COLO829 (cell line): ENCODE measurements at regions not wholly inside any gene's neighbourhood (a gene's known extent, or its start where the extent isn't known, plus 50 kb on each side); places are given as distances from the start of the nearest gene placed in this dataset.
"Not testable (repeated sequence)": the region's sequence is repeated elsewhere in the genome, so short reads cannot be mapped to it uniquely, and the experiment has no call there.

ENCODE experiments used
- DNase-seq: peaks from one replicate; pipeline ENCODE4 v3.0.0; 2012; ENCODE audit warnings: low spot score

- DNase-seq: no peak
Measured at GRCh38 chr4:64724689-64725088, 315.4 kb upstream of the TECRL start.

DNA sequence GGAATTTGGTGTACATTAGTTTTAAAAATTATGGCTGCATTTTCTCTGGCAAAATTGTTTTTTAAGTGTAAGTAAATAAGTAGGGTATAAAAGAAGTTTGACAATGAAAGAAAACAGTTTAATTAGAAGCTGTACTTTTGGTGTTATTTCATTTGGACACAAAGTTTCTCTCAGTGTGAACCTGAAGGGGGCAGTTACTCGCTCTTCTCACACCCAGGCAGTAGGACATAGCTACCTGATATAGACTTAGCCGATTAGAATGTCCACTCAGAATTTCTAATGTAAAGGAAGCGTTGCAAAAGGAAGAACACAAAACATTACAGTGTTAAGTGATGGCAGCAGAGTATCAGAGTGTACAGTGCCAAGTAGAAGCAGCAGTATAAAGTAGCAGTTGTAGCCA lies 311.9 kb upstream of the TECRL start:
- no peak for DNase-seq

DNA sequence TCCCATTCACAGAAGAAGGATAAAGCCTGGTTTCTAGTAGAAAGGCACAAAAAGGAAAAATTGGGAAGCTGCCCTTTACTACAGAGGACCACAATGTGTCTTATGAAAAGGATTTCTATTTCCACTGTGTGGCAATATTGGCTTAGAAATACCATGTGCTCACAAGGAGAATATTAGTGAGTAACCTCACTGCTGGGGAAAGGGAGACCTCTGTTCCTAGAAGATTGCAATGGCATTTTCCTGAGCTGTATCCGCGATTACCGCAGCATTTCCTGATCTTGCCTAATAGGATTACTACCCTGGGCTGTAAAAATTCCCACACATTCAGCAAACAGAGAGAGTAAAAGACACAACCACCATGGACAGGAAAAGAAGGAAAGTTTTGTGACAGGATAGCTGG lies 308.8 kb upstream of the TECRL start:
- no peak for DNase-seq

GRCh38 chr4:64715741-64716140 lies 306.5 kb upstream of the TECRL start:
- DNase-seq: no peak

GRCh38 chr4:64713256-64713840 lies 304.1 kb upstream of the TECRL start:
- peak; percentile 45 for DNase-seq

- no peak for DNase-seq
Measured at GRCh38 chr4:64712590-64712989, 303.3 kb upstream of the TECRL start.

DNA sequence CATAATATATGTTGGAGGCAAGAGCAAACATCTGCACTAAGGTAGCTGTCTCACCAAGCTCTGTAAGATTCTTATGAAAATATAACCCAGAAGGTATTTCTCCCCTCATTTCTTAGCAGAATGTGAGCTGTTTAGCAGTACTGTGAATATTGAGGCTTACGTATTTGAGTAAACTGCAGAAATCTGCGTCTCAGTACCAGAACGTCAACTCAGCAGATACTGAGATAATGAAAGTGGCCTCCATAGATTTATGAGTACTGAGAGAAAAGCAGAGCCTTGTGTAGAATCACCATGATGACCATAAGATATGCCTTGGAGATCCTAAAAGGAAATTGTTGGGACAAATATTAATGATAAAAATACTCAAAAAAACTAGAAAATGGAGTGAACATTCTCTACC lies 296.7 kb upstream of the TECRL start:
- no peak for DNase-seq

- no peak for DNase-seq
Measured at GRCh38 chr4:64698171-64698570, 288.9 kb upstream of the TECRL start.

GRCh38 chr4:64682946-64683345 lies 273.7 kb upstream of the TECRL start:
- peak; percentile 58 for DNase-seq

- DNase-seq: no peak
Measured at GRCh38 chr4:64682481-64682880, 273.2 kb upstream of the TECRL start.

DNA sequence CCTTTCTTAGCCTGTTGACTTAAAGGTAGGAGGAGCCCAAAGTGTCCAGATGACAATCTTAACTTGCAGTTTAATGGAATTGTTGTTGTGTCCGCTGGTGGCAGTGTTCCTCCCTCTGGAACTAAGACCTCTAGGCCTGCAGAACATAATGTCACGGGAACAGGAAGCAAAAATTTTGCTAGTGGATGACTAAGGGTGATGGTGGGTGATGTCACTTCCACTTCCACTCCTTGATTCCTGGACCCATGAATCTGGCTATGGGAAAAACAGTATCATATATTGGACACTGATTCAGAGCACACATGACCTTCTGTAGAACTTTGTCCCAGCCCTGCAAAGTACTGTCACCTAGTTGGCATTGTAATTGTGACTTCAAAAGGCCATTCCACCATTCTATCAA lies 263.9 kb upstream of the TECRL start:
- not testable (repeated sequence) for DNase-seq

DNA sequence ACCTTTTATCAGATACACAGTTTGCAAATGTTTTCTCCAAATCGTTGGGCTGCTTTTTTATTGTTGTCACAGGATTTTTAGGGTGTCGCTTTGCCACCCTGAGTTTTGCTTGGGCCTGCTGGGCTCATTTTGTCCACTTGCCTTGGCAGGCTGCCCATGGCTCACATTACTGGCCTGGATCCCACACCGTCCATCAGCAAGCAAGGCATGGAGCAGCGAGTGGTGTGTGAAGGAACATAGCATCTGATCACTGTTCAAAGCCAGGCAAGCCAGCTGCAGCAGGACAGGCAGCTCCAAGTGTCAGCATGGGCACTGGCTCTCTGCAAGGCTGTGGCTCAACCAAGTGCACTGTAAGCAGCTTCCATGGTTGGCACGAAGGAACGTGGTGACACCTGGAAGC lies 261.4 kb upstream of the TECRL start:
- no peak for DNase-seq

DNA sequence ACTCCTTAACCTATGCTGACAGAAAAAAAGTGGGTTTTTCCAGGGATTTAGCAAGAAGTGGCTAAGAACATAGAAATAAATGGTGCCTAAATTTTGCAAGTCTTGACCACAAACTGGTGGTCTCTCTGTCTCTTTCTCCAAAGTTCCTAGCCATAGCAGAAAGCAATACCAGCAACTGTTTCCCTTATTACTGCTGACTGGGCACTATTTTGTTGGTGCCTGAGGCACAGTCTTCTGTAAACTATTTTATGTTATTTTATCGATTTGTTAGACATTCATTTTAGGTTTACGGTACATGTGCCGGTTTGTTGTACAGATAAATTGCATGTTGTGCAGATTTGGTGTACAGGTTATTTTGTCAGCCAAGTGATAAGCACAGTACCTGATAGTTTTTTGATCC lies 234.6 kb upstream of the TECRL start:
- DNase-seq: no peak

DNA sequence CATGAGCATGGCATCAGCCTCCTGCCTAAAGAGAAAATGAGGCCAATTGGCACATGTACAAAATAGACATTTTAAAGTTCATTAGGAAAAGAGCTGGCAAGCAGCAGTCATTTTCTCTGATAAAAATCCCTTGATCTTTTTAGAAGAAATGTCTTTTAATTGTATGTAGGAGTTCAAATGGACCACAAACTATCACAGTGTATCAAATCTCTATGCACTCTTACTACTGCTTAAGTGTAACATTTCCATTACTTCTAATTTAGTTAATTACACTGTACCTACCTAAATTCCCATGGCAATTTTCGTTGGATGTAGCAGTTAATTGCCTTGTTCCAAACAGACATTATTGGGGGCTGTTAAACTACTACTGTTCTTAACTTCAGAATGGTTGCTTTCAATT lies 233.7 kb upstream of the TECRL start:
- DNase-seq: no peak

DNA sequence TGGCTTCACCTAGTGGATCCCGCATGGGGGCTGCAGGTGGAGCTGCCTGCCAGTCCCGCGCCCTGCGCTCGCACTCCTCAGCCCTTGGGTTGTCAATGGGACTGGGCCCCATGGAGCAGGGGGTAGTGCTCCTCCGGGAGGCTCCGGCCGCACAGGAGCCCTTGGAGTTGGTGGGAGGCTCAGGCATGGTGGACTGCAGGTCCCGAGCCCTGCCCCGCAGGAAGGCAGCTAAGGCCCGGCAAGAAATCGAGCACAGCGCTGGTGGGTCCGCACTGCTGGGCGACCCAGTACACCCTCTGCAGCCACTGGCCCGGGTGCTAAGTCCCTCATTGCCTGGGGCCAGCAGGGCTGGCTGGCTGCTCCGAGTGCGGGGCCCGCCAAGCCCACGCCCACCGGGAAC lies 231.2 kb upstream of the TECRL start:
- not testable (repeated sequence) for DNase-seq

DNA sequence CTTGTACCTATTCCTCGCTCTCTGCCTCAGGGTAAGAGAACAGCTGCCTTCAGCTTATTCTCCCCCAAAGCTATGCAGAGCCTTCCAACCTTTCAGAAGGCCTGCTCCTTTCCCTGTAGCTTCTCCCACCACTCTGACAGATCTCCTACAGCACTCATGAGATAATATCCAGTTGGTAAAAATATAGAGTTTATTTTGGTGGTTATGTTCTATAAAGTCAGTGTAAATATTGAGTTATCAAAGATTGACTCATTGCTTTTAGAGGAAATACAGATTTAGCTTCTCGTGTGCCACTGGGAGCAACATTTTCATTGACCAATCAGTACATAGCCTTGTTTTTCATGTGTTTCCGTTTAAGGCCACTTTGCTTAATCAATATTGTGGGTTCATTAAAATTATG lies 216.2 kb upstream of the TECRL start:
- DNase-seq: no peak

- DNase-seq: peak; percentile 49
Measured at GRCh38 chr4:64617800-64618199, 208.6 kb upstream of the TECRL start.

DNA sequence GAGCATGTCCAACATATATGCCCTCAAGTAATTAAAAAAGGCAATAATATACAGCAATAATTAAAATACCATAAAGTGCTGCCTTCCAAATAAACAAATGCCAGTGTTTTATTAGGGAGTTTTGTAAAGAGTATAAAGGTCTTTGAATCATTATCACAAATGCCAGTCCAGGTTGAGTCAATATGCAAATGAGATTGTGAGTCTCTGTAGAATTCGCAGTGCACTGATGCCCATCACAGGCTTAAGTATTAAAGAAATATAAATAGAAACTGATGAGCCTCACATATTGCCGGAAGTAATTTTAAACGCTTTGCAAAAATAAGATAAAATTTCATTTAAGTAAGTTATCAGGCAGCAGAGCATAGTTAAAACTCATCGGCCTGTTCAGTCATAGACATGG lies 205.0 kb upstream of the TECRL start:
- DNase-seq: no peak

GRCh38 chr4:64613046-64613445 lies 203.8 kb upstream of the TECRL start:
- DNase-seq: no peak

DNA sequence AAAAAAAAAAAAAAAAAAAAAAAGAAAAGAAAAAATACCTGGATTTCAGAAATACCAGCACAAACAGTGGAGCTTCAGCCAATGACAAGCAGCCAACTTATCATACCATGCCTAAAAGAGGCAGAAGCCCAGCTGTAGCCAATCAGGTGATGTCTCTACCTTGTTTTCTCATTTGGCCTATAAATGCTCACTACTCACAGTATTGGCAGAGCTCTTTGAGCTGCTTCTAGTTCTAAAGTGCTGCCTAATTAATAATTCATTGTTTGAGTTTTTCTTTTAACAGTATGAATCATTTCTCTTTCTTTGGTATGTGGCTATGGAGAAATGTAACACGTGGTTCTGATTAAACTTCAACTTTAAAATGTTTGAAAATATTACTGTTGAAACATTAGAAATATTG lies 188.8 kb upstream of the TECRL start:
- no peak for DNase-seq

GRCh38 chr4:64594723-64595122 lies 185.5 kb upstream of the TECRL start:
- no peak for DNase-seq

DNA sequence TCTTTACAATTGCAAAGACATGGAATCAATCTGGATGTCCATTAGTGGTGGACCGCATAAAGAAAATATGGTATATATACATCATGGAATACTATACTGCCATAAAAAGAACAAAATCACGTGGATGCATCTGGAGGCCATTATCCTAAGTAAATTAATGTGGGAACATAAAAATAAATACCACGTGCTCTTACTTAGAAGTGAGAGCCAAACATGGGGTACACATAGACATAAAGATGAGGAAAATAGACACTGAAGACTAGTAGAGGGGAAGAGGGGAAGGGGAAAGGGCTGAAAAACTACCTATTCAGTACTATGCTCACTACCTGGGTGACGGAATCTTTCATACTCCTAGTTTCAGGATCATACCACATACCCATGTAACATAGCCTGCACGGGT lies 179.3 kb upstream of the TECRL start:
- DNase-seq: no peak

DNA sequence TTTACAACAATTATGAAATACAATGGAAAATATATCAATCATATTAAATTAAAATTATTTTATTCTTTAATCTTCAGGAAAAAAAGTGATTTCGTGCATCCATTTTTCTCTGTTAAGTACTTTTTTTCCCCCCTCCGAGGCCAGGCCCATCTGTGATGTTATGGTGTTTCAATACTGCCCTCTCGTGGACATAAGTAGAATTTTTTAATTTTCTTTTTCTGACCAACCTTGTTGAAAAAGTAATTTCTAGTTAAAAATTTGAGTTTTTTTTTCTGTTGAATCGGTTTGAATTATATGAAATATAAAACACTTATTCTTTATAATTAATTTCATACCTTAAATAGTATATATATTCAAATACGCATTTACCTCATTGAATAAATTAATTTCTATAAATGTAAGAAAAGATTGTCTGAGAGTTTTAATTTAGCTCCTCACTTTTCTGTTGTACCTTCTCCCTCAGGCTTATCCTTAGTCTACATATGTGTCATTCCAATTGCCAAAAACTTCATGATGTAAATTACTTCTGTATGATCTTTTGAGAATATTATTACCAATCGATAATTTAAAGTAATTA lies 175.8 kb upstream of the TECRL start:
- DNase-seq: peak; percentile 35

GRCh38 chr4:64584125-64584524 lies 174.9 kb upstream of the TECRL start:
- no peak for DNase-seq

DNA sequence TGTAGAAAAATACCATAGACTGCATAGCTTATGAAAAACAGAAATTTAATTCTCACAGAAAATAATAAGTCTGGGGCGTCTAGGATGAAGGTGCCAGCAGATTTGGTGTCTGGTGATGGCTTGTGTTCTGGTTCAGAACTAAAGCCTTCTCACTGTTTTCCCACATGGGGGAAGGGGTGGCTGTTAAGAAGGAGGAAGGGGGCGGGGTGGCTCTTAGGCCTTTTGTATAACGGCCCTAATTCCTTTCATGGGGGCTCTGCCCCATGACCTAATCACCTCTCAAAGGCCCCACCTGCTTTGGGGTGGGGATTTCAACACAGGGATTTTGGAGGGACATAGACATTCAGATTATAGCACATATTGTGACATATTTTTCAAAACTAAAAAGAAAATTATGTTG lies 173.2 kb upstream of the TECRL start:
- DNase-seq: no peak
